IMR-90 (cell line): ENCODE measurements at regions not wholly inside any gene's neighbourhood (a gene's known extent, or its start where the extent isn't known, plus 50 kb on each side); places are given as distances from the start of the nearest gene placed in this dataset.

Experiments
- ATAC-seq: fragments of 200-7000 bp; cut with Tn5 transposase; 2 replicates; pipeline ENCODE4 v1.9.1; 2020; ENCODE audit warnings: low read depth, mild to moderate bottlenecking, moderate library complexity
- BruUV-seq: library from RNA; stranded (reverse); fragments of 400-500 nt; replicated peaks from 2 replicates; lab custom pipeline; 2021; lab: Mats Ljungman, UMichigan
- CTCF ChIA-PET: fragments of 300-600 bp; formaldehyde crosslinking; extraction: SDS; loops from one replicate; lab custom pipeline; 2021; ENCODE audit warnings: antibody characterized with exemption; lab: Yijun Ruan, JAX
- POLR2A ChIA-PET: fragments of 300-600 bp; sonication (Branson Sonifier 250); formaldehyde crosslinking; loops from one replicate; lab custom pipeline; 2022; ENCODE audit warnings: antibody characterized with exemption; ENCODE audit not compliant: unreplicated experiment; lab: Charles Lee
- DNase-seq: peaks from one replicate; pipeline ENCODE4 v3.0.0; 2013
- H2AFZ ChIP-seq: replicated peaks from 2 replicates; pipeline ENCODE3; 2013; ENCODE audit warnings: low read length, mild to moderate bottlenecking; ENCODE audit not compliant: poor library complexity
- H2AK5ac ChIP-seq: 2 replicates; pipeline ENCODE4 v1.6.1; 2013; ENCODE audit warnings: low read depth, low read length, inconsistent platforms
- H2AK9ac ChIP-seq: replicated peaks from 2 replicates; pipeline ENCODE3; 2013; ENCODE audit warnings: mild to moderate bottlenecking, low read depth, low read length, moderate library complexity; ENCODE audit not compliant: poor library complexity
- H2BK120ac ChIP-seq: 2 replicates; pipeline ENCODE4 v1.6.1; 2013; ENCODE audit warnings: low read depth, low read length, inconsistent platforms
- H2BK15ac ChIP-seq: 3 replicates; pipeline ENCODE4 v1.6.1; 2013; ENCODE audit warnings: low read depth, low read length, inconsistent platforms
- H2BK20ac ChIP-seq: 2 replicates; pipeline ENCODE4 v1.6.1; 2013; ENCODE audit warnings: low read depth, mild to moderate bottlenecking, inconsistent platforms, low read length, moderate library complexity
- H2BK5ac ChIP-seq: 2 replicates; pipeline ENCODE4 v1.6.1; 2013; ENCODE audit warnings: mild to moderate bottlenecking, low read depth, low read length, inconsistent platforms; ENCODE audit not compliant: poor library complexity, severe bottlenecking
- H3K14ac ChIP-seq: replicated peaks from 2 replicates; pipeline ENCODE4 v1.6.1; 2013; ENCODE audit warnings: low read depth, low read length, inconsistent platforms
- H3K18ac ChIP-seq: 2 replicates; pipeline ENCODE4 v1.6.1; 2013; ENCODE audit warnings: low read depth, low read length, control low read depth
- H3K23ac ChIP-seq: 2 replicates; pipeline ENCODE4 v1.6.1; 2013; ENCODE audit warnings: low read depth, low read length, inconsistent platforms
- H3K27ac ChIP-seq: 2 replicates; pipeline ENCODE4 v1.5.1; 2013; ENCODE audit warnings: mild to moderate bottlenecking, control low read depth, low read length; ENCODE audit not compliant: insufficient read depth
- H3K27me3 ChIP-seq: 2 replicates; pipeline ENCODE4 v1.6.1; 2013; ENCODE audit warnings: low read length; ENCODE audit not compliant: control insufficient read depth, insufficient read depth
- H3K36me3 ChIP-seq: 2 replicates; pipeline ENCODE4 v1.6.1; 2013; ENCODE audit warnings: low read length, mixed read lengths; ENCODE audit not compliant: control insufficient read depth, insufficient read depth
- H3K4ac ChIP-seq: 2 replicates; pipeline ENCODE4 v1.6.1; 2013; ENCODE audit warnings: low read depth, low read length, inconsistent platforms
- H3K4me1 ChIP-seq: 2 replicates; pipeline ENCODE4 v1.6.1; 2013; ENCODE audit warnings: low read length, mixed read lengths; ENCODE audit not compliant: control insufficient read depth, insufficient read depth
- H3K4me2 ChIP-seq: 2 replicates; pipeline ENCODE4 v1.6.1; 2013; ENCODE audit warnings: low read depth, mild to moderate bottlenecking, control low read depth, low read length, moderate library complexity
- H3K4me3 ChIP-seq: 2 replicates; pipeline ENCODE4 v1.5.1; 2013; ENCODE audit warnings: low read depth, mild to moderate bottlenecking, control low read depth, low read length, moderate library complexity; ENCODE audit not compliant: insufficient read depth
- H3K56ac ChIP-seq: 2 replicates; pipeline ENCODE4 v1.6.1; 2013; ENCODE audit warnings: low read length, inconsistent platforms; ENCODE audit not compliant: insufficient read depth; ENCODE audit errors: extremely low read depth
- H3K79me1 ChIP-seq, 2 experiments: 2 replicates each; pipeline ENCODE4 v1.6.1; 2013; ENCODE audit warnings: low read length in 2 of 2, inconsistent platforms in 1 of 2, low read depth in 1 of 2
- H3K9ac ChIP-seq: 2 replicates; pipeline ENCODE4 v1.6.1; 2013; ENCODE audit warnings: low read depth, low read length, control low read depth
- H3K9me1 ChIP-seq: 2 replicates; pipeline ENCODE4 v1.6.1; 2013; ENCODE audit warnings: low read length, inconsistent platforms; ENCODE audit not compliant: insufficient read depth
- H3K9me3 ChIP-seq: 2 replicates; pipeline ENCODE4 v1.6.1; 2013; ENCODE audit warnings: low read length; ENCODE audit not compliant: control insufficient read depth, insufficient read depth
- H4K20me1 ChIP-seq: 2 replicates; pipeline ENCODE4 v1.6.1; 2013; ENCODE audit warnings: low read length, inconsistent platforms; ENCODE audit not compliant: insufficient read depth
- H4K5ac ChIP-seq: 2 replicates; pipeline ENCODE4 v1.6.1; 2013; ENCODE audit warnings: mild to moderate bottlenecking, low read depth, low read length, control low read depth
- H4K8ac ChIP-seq, 2 experiments: 2 replicates each; pipeline ENCODE4 v1.6.1; 2013; ENCODE audit warnings: low read depth in 2 of 2, low read length in 2 of 2, control low read depth in 1 of 2, inconsistent platforms in 1 of 2
- H4K91ac ChIP-seq: 2 replicates; pipeline ENCODE4 v1.6.1; 2013; ENCODE audit warnings: low read depth, low read length, inconsistent platforms; ENCODE audit not compliant: insufficient read depth
- BHLHE40 ChIP-seq: fragments of 150-350 bp; IDR thresholded peaks from 2 replicates; pipeline ENCODE4 v1.6.1; 2016; ENCODE audit warnings: mild to moderate bottlenecking, low read depth, low read length
- CEBPB ChIP-seq: IDR thresholded peaks from 2 replicates; pipeline ENCODE4 v1.6.1; 2012; ENCODE audit warnings: low read depth, low read length, improper control_type of control experiment
- CHD1 ChIP-seq: IDR thresholded peaks from 2 replicates; pipeline ENCODE4 v1.6.1; 2012; ENCODE audit warnings: low read depth, low read length, improper control_type of control experiment
- MXI1 ChIP-seq: IDR thresholded peaks from 2 replicates; pipeline ENCODE4 v1.6.1; 2012; ENCODE audit warnings: low read depth, mild to moderate bottlenecking, low read length, moderate library complexity, borderline replicate concordance
- RCOR1 ChIP-seq: IDR thresholded peaks from 2 replicates; pipeline ENCODE4 v1.6.1; 2012; ENCODE audit warnings: mild to moderate bottlenecking, low read length, improper control_type of control experiment; ENCODE audit not compliant: insufficient replicate concordance
- RFX5 ChIP-seq: IDR thresholded peaks from 2 replicates; pipeline ENCODE4 v1.8.0; 2012; ENCODE audit warnings: low read depth, mild to moderate bottlenecking, low read length, moderate library complexity
- dilution Hi-C: fragments of 300-500 bp; cut with HindIII; formaldehyde crosslinking; loops from one replicate; pipeline ENCODE4 v1.14.3; 2018; ENCODE audit warnings: low sequenced_read_pairs; ENCODE audit not compliant: unreplicated experiment
- in situ Hi-C: fragments of 300-500 bp; cut with MboI; formaldehyde crosslinking; loops from 3 replicates; pipeline ENCODE4 v1.14.3; 2019; ENCODE audit warnings: low sequenced_read_pairs, inconsistent platforms, mixed read lengths
- intact Hi-C: fragments of 100-400 bp; cut with micrococcal nuclease; formaldehyde crosslinking; loops from 2 replicates; pipeline ENCODE4 v1.10.0; 2022
- TF ChIP-seq, protein P1 (sequence below): fragments of 150-350 bp; IDR thresholded peaks from 2 replicates; pipeline ENCODE4 v1.6.1; 2017; ENCODE audit warnings: mild to moderate bottlenecking, antibody characterized with exemption, low read length, low read depth

DNA sequence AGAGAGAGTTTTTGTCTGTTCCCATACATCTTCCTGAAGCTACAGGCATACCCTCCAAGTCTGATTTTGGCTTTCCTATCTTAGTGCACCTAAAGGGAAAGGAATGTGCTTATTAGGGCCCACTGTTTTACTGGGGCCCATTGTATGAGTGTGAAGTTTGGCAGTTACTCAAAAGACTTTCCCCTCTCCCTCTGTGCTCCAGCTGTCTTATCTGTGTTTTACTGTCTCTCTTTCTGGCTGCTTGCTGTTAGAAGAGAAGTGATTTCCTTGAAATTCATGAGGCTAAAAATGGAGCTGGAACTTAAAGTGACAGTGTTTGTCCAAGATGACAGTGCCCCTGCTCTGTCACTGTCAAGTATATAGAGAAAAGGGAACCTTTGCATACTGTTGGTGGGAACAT, 436.2 kb downstream of the OCA2 start:
- no peak overlapping the region for H3K4me3 ChIP-seq
- ATAC-seq, result no peak
- H2AK9ac ChIP-seq, result no peak overlapping the region
- H3K23ac ChIP-seq, result no peak overlapping the region
- ChIA-PET POLR2A (no interaction called here), CTCF (no interaction called here)
- no peak overlapping the region for H4K5ac ChIP-seq
- H3K27ac ChIP-seq, result no peak overlapping the region
- no peak overlapping the region for H3K14ac ChIP-seq
- intact Hi-C loops, result no loop called here
- in situ Hi-C loops, result no loop called here
- no peaks in the 10 kb centered on the region for H3K9me1 ChIP-seq
- H3K9ac ChIP-seq, result no peak overlapping the region
- H3K18ac ChIP-seq, result no peak overlapping the region
- no peak overlapping the region for H3K56ac ChIP-seq
- H3K36me3 ChIP-seq, result no peaks in the 10 kb centered on the region
- H3K9me3 ChIP-seq, result peaks cover 17% of the 10 kb centered on the region
- H3K27me3 ChIP-seq, result no peaks in the 10 kb centered on the region
- no peaks in the 10 kb centered on the region for H3K79me1 ChIP-seq
- no TSS peak for BruUV-seq
- no peaks in the 10 kb centered on the region for H4K20me1 ChIP-seq
- no peak overlapping the region for H2BK15ac ChIP-seq
- no peaks in the 10 kb centered on the region for H3K4me1 ChIP-seq
- TF ChIP-seq RCOR1 (no peak), BHLHE40 (no peak), MXI1 (no peak), RFX5 (no peak), CEBPB (no peak), CHD1 (no peak)
- TF ChIP-seq, protein P1, sequence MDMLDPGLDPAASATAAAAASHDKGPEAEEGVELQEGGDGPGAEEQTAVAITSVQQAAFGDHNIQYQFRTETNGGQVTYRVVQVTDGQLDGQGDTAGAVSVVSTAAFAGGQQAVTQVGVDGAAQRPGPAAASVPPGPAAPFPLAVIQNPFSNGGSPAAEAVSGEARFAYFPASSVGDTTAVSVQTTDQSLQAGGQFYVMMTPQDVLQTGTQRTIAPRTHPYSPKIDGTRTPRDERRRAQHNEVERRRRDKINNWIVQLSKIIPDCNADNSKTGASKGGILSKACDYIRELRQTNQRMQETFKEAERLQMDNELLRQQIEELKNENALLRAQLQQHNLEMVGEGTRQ, result no peak
- dilution Hi-C loops, result no loop called here
- H4K8ac ChIP-seq, result no peak overlapping the region
- H2BK120ac ChIP-seq, result no peak overlapping the region
- H2AK5ac ChIP-seq, result no peak overlapping the region
- H3K4ac ChIP-seq, result no peak overlapping the region
- DNase-seq, result no peak
- no peak overlapping the region for H3K4me2 ChIP-seq
- H2BK20ac ChIP-seq, result no peak overlapping the region
- no peak overlapping the region for H4K91ac ChIP-seq
- no peak overlapping the region for H2AFZ ChIP-seq
- H2BK5ac ChIP-seq, result no peak overlapping the region
